Gastrocnemius medialis (tissue), 4 donors: ENCODE measurements at regions not wholly inside any gene's neighbourhood (a gene's known extent, or its start where the extent isn't known, plus 50 kb on each side); places are given as distances from the start of the nearest gene placed in this dataset.

Source experiments
- POLR2A ChIP-seq, 2 donors: fragments of 450-650 bp; IDR thresholded peaks; one replicate each; pipeline ENCODE4 v1.6.1; 2017; ENCODE audit warnings: antibody characterized with exemption in 2 of 2, mild to moderate bottlenecking in 2 of 2, moderate library complexity in 2 of 2
- TF ChIP-seq, protein P1 (sequence below), 5 experiments: fragments of 450-650 bp in 3 of 5; fragments of 200-600 bp in 2 of 5; sonication (generic) in 2 of 5; IDR thresholded peaks in 4 of 5; conservative IDR thresholded peaks in 1 of 5; 1 replicate in 4 of 5; 2 replicates in 1 of 5; pipeline ENCODE4 v1.5.1; 2016 to 2019; ENCODE audit warnings: antibody characterized with exemption in 5 of 5, mild to moderate bottlenecking in 3 of 5, moderate library complexity in 3 of 5

DNA sequence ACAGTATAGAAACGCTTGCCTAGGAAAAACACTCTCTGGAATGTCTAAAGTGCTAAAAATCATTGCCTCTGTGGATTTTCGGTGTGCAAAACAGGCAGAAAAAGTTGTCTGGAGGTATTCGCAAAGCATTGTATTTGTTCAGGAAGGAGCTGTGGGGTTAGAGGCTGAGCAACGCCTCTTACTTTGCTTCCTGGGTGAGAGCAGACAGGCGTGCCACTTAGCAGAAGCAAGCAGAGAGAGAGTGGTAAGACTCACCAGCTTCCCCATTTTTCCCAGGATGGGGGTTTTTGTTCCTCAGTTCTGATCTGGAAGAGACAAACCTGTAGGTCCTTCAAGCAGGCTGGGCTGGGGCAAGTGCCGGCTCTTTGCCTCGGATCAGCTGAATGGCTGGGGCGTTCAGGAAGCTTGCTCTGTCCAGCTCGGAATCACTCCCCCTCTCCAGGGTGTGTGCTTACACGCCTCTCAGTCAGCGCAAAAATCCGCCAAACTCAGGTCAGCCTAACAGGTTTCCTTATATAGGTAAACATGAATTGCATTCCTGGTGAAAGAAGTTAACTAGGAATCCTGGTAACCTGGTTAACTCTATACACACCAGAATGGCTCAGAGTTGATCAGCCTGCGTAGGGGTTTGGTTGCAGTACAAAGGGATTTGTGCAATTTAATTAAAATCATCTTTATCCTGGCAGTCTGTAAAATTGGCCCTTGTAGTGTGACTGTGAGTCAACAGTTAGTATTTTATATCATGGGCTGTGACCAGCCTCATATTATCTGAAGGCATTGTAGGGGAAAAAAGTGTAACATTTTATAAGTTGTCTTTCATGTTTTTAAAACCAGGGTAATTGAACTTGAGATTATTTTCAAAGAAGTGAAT lies 213.1 kb upstream of the MID1 start:
- TF ChIP-seq, protein P1, sequence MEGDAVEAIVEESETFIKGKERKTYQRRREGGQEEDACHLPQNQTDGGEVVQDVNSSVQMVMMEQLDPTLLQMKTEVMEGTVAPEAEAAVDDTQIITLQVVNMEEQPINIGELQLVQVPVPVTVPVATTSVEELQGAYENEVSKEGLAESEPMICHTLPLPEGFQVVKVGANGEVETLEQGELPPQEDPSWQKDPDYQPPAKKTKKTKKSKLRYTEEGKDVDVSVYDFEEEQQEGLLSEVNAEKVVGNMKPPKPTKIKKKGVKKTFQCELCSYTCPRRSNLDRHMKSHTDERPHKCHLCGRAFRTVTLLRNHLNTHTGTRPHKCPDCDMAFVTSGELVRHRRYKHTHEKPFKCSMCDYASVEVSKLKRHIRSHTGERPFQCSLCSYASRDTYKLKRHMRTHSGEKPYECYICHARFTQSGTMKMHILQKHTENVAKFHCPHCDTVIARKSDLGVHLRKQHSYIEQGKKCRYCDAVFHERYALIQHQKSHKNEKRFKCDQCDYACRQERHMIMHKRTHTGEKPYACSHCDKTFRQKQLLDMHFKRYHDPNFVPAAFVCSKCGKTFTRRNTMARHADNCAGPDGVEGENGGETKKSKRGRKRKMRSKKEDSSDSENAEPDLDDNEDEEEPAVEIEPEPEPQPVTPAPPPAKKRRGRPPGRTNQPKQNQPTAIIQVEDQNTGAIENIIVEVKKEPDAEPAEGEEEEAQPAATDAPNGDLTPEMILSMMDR (IDR thresholded peaks at IDR 0.05 in 4 of 5, conservative IDR thresholded peaks at IDR 0.05 in 1 of 5) = no peak
- TF ChIP-seq POLR2A (IDR thresholded peaks at IDR 0.05) = no peak
